Astrocyte (in vitro differentiated cells and primary cell): ENCODE measurements at regions not wholly inside any gene's neighbourhood (a gene's known extent, or its start where the extent isn't known, plus 50 kb on each side); places are given as distances from the start of the nearest gene placed in this dataset.

Source experiments
- DNase-seq: peaks from one replicate; pipeline ENCODE4 v3.0.0-alpha.2; 2010; ENCODE audit warnings: low read depth
- FAIRE-seq: peaks from 2 replicates; lab custom pipeline; 2011; peaks lifted over from hg19 to GRCh38; lab: Jason Lieb, UNC
- H2AFZ ChIP-seq: 2 replicates; pipeline ENCODE4 v1.6.0; 2012; ENCODE audit warnings: low read depth, low read length, inconsistent platforms
- H3K27ac ChIP-seq: 2 replicates; pipeline ENCODE4 v1.5.1; 2011; ENCODE audit warnings: low read depth, low read length, inconsistent platforms
- H3K27me3 ChIP-seq: 2 replicates; pipeline ENCODE4 v1.6.0; 2011; ENCODE audit warnings: low read length, inconsistent platforms; ENCODE audit not compliant: insufficient read depth
- H3K36me3 ChIP-seq: 2 replicates; pipeline ENCODE4 v1.5.1; 2011; ENCODE audit warnings: low read length, inconsistent platforms; ENCODE audit not compliant: insufficient read depth
- H3K4me1 ChIP-seq: 2 replicates; pipeline ENCODE4 v1.5.1; 2011; ENCODE audit warnings: low read length, inconsistent platforms; ENCODE audit not compliant: insufficient read depth
- H3K4me2 ChIP-seq: 2 replicates; pipeline ENCODE4 v1.6.0; 2012; ENCODE audit warnings: low read length, inconsistent platforms
- H3K4me3 ChIP-seq: 2 replicates; pipeline ENCODE4 v1.5.1; 2011; ENCODE audit warnings: low read depth, mild to moderate bottlenecking, low read length, inconsistent platforms; ENCODE audit not compliant: insufficient read depth
- H3K79me2 ChIP-seq: 2 replicates; pipeline ENCODE4 v1.6.0; 2012; ENCODE audit warnings: mild to moderate bottlenecking, low read length, inconsistent platforms; ENCODE audit not compliant: insufficient read depth
- H3K9ac ChIP-seq: 2 replicates; pipeline ENCODE4 v1.6.0; 2012; ENCODE audit warnings: mild to moderate bottlenecking, low read length, inconsistent platforms
- H3K9me3 ChIP-seq: 2 replicates; pipeline ENCODE4 v1.5.1; 2012; ENCODE audit warnings: low read depth, mild to moderate bottlenecking, low read length, inconsistent platforms; ENCODE audit not compliant: insufficient read depth
- H4K20me1 ChIP-seq: 2 replicates; pipeline ENCODE4 v1.6.0; 2012; ENCODE audit warnings: low read length, inconsistent platforms; ENCODE audit not compliant: insufficient read depth
- H3K27ac Mint-ChIP-seq: one replicate; pipeline ENCODE4 v1.8.0; 2021; ENCODE audit warnings: mild to moderate bottlenecking, mixed read lengths; ENCODE audit not compliant: unreplicated experiment
- H3K27me3 Mint-ChIP-seq: one replicate; pipeline ENCODE4 v1.8.0; 2021; ENCODE audit warnings: low read depth, mixed read lengths; ENCODE audit not compliant: unreplicated experiment
- H3K36me3 Mint-ChIP-seq: one replicate; pipeline ENCODE4 v1.8.0; 2021; ENCODE audit warnings: low read depth, mixed read lengths; ENCODE audit not compliant: unreplicated experiment
- H3K4me1 Mint-ChIP-seq: one replicate; pipeline ENCODE4 v1.8.0; 2021; ENCODE audit warnings: low read depth, mixed read lengths; ENCODE audit not compliant: unreplicated experiment
- H3K4me3 Mint-ChIP-seq: one replicate; pipeline ENCODE4 v1.8.0; 2021; ENCODE audit warnings: mild to moderate bottlenecking, moderate library complexity, mixed read lengths; ENCODE audit not compliant: unreplicated experiment
- H3K9me3 Mint-ChIP-seq: one replicate; pipeline ENCODE4 v1.8.0; 2021; ENCODE audit warnings: mild to moderate bottlenecking, mixed read lengths; ENCODE audit not compliant: unreplicated experiment
- CTCF ChIP-seq: IDR thresholded peaks from 2 replicates; pipeline ENCODE4 v1.5.1; 2011; ENCODE audit warnings: low read depth, mild to moderate bottlenecking, inconsistent platforms, low read length, moderate library complexity; ENCODE audit not compliant: insufficient read depth
- EZH2 ChIP-seq: IDR thresholded peaks from 2 replicates; pipeline ENCODE4 v1.6.1; 2012; ENCODE audit warnings: mild to moderate bottlenecking, low read length, inconsistent platforms; ENCODE audit not compliant: insufficient read depth

GRCh38 chr13:103852036-103852435 is 785.8 kb upstream of the SLC10A2 start:
- H4K20me1 ChIP-seq, result no peaks in the 10 kb centered on the region
- Mint-ChIP-seq H3K4me1 (no peaks in the 10 kb centered on the region), H3K9me3 (no peaks in the 10 kb centered on the region), H3K36me3 (no peaks in the 10 kb centered on the region), H3K27me3 (no peaks in the 10 kb centered on the region), H3K27ac (no peak overlapping the region), H3K4me3 (no peak overlapping the region)
- TF ChIP-seq CTCF, result no peak
- no peak for TF ChIP-seq EZH2
- no peak overlapping the region for H3K27ac ChIP-seq
- no peak overlapping the region for H3K9ac ChIP-seq
- H3K9me3 ChIP-seq, result no peaks in the 10 kb centered on the region
- H3K4me2 ChIP-seq, result no peak overlapping the region
- no peak for DNase-seq
- H3K36me3 ChIP-seq, result no peaks in the 10 kb centered on the region
- H3K79me2 ChIP-seq, result no peaks in the 10 kb centered on the region
- no peak overlapping the region for H2AFZ ChIP-seq
- no peaks in the 10 kb centered on the region for H3K4me1 ChIP-seq
- no peaks in the 10 kb centered on the region for H3K27me3 ChIP-seq
- FAIRE-seq, result no peak
- no peak overlapping the region for H3K4me3 ChIP-seq

GRCh38 chr13:103844471-103844870 is 778.3 kb upstream of the SLC10A2 start:
- H3K4me1 ChIP-seq, result no peaks in the 10 kb centered on the region
- H3K9me3 Mint-ChIP-seq, result no peaks in the 10 kb centered on the region
- no peaks in the 10 kb centered on the region for H3K36me3 ChIP-seq
- DNase-seq (no peak), FAIRE-seq (no peak)
- no peak overlapping the region for H3K4me2 ChIP-seq
- H3K27me3 Mint-ChIP-seq, result no peaks in the 10 kb centered on the region
- H3K4me3 Mint-ChIP-seq, result no peak overlapping the region
- no peaks in the 10 kb centered on the region for H3K4me1 Mint-ChIP-seq
- TF ChIP-seq CTCF (no peak), EZH2 (no peak)
- no peak overlapping the region for H3K9ac ChIP-seq
- no peaks in the 10 kb centered on the region for H3K79me2 ChIP-seq
- H3K27ac Mint-ChIP-seq, result no peak overlapping the region
- no peak overlapping the region for H3K27ac ChIP-seq
- no peak overlapping the region for H3K4me3 ChIP-seq
- H4K20me1 ChIP-seq, result no peaks in the 10 kb centered on the region
- no peaks in the 10 kb centered on the region for H3K36me3 Mint-ChIP-seq
- H3K9me3 ChIP-seq, result no peaks in the 10 kb centered on the region
- no peak overlapping the region for H2AFZ ChIP-seq
- no peaks in the 10 kb centered on the region for H3K27me3 ChIP-seq

DNA sequence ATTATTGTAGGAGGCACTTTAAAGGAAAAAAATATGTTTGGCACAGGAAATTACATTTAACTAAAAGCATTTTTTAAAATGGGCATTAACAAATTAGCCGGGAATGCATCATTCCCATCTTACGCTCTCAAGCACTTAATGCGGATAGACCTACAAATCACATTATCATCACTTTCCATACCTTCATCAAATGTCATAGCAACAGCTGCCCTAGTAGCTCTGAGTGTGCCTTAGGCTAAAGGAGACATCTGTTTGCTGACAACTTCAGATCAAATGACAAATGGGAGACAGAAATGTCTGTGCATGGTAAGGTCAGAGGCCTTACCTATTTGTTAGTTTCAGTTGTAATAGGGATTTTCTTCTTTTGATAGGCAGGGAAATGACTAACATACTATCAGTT is 773.2 kb upstream of the SLC10A2 start:
- no peaks in the 10 kb centered on the region for H4K20me1 ChIP-seq
- H3K4me2 ChIP-seq, result no peak overlapping the region
- Mint-ChIP-seq H3K27me3 (no peaks in the 10 kb centered on the region), H3K4me3 (no peak overlapping the region), H3K36me3 (no peaks in the 10 kb centered on the region), H3K27ac (no peak overlapping the region), H3K4me1 (peaks cover 9% of the 10 kb centered on the region), H3K9me3 (peaks cover 2% of the 10 kb centered on the region)
- no peaks in the 10 kb centered on the region for H3K4me1 ChIP-seq
- H3K9ac ChIP-seq, result no peak overlapping the region
- no peaks in the 10 kb centered on the region for H3K36me3 ChIP-seq
- H3K9me3 ChIP-seq, result no peaks in the 10 kb centered on the region
- no peak overlapping the region for H2AFZ ChIP-seq
- H3K27me3 ChIP-seq, result no peaks in the 10 kb centered on the region
- no peak for FAIRE-seq
- H3K79me2 ChIP-seq, result no peaks in the 10 kb centered on the region
- TF ChIP-seq CTCF (no peak), EZH2 (no peak)
- no peak overlapping the region for H3K27ac ChIP-seq
- no peak overlapping the region for H3K4me3 ChIP-seq
- no peak for DNase-seq
